ENCODE measurements at regions not wholly inside any gene's neighbourhood (a gene's known extent, or its start where the extent isn't known, plus 50 kb on each side); places are given as distances from the start of the nearest gene placed in this dataset.

DNA sequence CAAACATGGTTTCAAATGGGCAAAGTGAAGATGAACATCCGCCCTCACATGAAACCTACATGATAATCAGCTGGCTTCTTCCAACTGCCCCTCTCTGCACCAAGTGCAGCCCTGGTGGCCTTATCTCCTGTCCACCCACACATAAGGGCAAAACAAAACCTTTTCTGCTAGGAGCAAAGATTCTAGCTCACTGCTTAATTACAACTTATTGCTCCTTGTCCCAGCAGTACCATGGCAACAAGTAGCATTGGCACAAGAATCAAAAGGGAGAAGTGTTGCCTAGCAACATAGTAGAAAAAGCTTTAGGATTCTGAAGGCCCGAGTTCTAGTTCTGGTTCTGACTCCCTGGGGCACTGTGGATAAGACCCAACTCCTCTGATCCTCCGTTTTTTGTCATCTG is 68.7 kb upstream of the BMAL1 start:
- TF ChIP-seq EZH2 (IDR thresholded peaks at IDR 0.05; ENCODE audit: borderline replicate concordance, low read depth, low read length, severe bottlenecking) (no peak), MYC (IDR thresholded peaks at IDR 0.05; ENCODE audit: low read depth, low read length) (no peak), POLR2AphosphoS5 (IDR thresholded peaks at IDR 0.05; ENCODE audit: insufficient read depth, low read depth, low read length) (no peak), POLR2A (IDR thresholded peaks at IDR 0.05; ENCODE audit: low read depth, low read length) (no peak)
- TF ChIP-seq, protein P1, sequence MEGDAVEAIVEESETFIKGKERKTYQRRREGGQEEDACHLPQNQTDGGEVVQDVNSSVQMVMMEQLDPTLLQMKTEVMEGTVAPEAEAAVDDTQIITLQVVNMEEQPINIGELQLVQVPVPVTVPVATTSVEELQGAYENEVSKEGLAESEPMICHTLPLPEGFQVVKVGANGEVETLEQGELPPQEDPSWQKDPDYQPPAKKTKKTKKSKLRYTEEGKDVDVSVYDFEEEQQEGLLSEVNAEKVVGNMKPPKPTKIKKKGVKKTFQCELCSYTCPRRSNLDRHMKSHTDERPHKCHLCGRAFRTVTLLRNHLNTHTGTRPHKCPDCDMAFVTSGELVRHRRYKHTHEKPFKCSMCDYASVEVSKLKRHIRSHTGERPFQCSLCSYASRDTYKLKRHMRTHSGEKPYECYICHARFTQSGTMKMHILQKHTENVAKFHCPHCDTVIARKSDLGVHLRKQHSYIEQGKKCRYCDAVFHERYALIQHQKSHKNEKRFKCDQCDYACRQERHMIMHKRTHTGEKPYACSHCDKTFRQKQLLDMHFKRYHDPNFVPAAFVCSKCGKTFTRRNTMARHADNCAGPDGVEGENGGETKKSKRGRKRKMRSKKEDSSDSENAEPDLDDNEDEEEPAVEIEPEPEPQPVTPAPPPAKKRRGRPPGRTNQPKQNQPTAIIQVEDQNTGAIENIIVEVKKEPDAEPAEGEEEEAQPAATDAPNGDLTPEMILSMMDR (IDR thresholded peaks at IDR 0.05; ENCODE audit: extremely low read depth in 1 of 2, insufficient read depth in 1 of 2, low read depth in 1 of 2, low read length in 2 of 2), result no peak

Data from endothelial cell of umbilical vein (primary cell).